Spleen (tissue), 7 donors: ENCODE measurements at regions not wholly inside any gene's neighbourhood (a gene's known extent, or its start where the extent isn't known, plus 50 kb on each side); places are given as distances from the start of the nearest gene placed in this dataset.

Experiments used
- CTCF ChIP-seq, 11 experiments: fragments of 200-600 bp in 7 of 11; fragments of 450-650 bp in 4 of 11; sonication (generic) in 4 of 11; IDR thresholded peaks in 8 of 11; conservative IDR thresholded peaks in 3 of 11; 1 replicate in 7 of 11; 2 replicates in 4 of 11; pipeline versions ENCODE4 v1.4.0 to v1.8.0; 2016 to 2021; ENCODE audit warnings: antibody characterized with exemption in 11 of 11, inconsistent platforms in 4 of 11, mild to moderate bottlenecking in 1 of 11
- POLR2AphosphoS5 ChIP-seq, 3 donors: sonication (generic); formaldehyde crosslinking; IDR thresholded peaks; one replicate each; pipeline ENCODE4 v1.5.1; 2017; ENCODE audit warnings: antibody characterized with exemption in 3 of 3
- donor health status: DM: no; HTN: no; CAD: no; lungs with moderate emphysema.
- donor health status: DM: no; HTN: no; CAD: no.
- donor health status: DM: no; HTN: no; CAD: no.

GRCh38 chr7:25895792-25896171 lies 256.2 kb upstream of the NFE2L3 start:
- TF ChIP-seq CTCF (IDR thresholded peaks at IDR 0.05 in 8 of 11, conservative IDR thresholded peaks at IDR 0.05 in 3 of 11) = no peak
- TF ChIP-seq POLR2AphosphoS5 (IDR thresholded peaks at IDR 0.05) = no peak
